ENCODE measurements at regions not wholly inside any gene's neighbourhood (a gene's known extent, or its start where the extent isn't known, plus 50 kb on each side); places are given as distances from the start of the nearest gene placed in this dataset.

DNA sequence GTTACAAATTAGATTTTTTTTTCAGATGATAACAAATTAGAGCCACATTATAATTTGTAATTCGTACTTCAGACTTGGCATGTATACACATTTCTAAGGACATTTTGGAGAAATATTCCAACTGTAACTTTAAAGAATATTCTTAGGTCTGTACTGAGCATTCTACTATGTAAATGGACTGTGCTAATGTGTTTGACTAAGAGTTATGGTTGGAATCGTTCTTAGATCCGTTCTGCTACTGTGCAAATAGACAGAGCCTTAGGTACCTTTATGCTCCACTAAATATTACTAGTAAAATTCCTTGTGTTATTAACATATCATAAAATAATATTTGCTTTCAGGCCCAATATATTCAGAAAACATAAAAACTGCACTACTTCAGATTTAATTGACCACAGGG lies 1180.0 kb upstream of the TENM3 start:
- 59 to 72% methylated on average over 3 of the region's 3 CpGs for WGBS, 2 donors
- TF ChIP-seq, protein P1, sequence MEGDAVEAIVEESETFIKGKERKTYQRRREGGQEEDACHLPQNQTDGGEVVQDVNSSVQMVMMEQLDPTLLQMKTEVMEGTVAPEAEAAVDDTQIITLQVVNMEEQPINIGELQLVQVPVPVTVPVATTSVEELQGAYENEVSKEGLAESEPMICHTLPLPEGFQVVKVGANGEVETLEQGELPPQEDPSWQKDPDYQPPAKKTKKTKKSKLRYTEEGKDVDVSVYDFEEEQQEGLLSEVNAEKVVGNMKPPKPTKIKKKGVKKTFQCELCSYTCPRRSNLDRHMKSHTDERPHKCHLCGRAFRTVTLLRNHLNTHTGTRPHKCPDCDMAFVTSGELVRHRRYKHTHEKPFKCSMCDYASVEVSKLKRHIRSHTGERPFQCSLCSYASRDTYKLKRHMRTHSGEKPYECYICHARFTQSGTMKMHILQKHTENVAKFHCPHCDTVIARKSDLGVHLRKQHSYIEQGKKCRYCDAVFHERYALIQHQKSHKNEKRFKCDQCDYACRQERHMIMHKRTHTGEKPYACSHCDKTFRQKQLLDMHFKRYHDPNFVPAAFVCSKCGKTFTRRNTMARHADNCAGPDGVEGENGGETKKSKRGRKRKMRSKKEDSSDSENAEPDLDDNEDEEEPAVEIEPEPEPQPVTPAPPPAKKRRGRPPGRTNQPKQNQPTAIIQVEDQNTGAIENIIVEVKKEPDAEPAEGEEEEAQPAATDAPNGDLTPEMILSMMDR (IDR thresholded peaks at IDR 0.05) = no peak
- no peak for TF ChIP-seq POLR2A (IDR thresholded peaks at IDR 0.05)

DNA sequence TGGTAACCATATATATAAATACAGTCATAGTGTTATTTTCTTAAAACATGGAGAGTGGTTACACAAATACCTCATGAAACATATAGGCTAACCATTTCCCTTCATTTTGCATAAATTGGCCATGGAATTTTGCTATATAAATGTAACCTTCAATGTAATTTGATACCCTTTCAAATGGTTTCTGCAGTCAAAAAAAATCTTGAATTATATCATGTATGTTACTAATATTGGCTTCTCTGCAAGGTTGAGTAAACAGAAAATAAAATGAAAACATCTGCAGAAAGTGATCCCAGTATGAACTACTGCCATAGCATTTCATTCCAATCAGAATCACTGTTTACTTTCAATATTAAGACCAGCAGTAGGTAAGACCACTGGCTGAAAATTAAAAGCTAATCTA lies 1165.9 kb upstream of the TENM3 start:
- no peaks in the 10 kb centered on the region for H3K36me3 ChIP-seq (ENCODE audit: low read depth, missing control alignments)
- no peak for DNase-seq
- TF ChIP-seq, protein P1 (IDR thresholded peaks at IDR 0.05) = no peak
- TF ChIP-seq POLR2A (IDR thresholded peaks at IDR 0.05) = no peak

More for the DNA sequence above, 1180.0 kb upstream of the TENM3 start:
- no peaks in the 10 kb centered on the region for H3K9me3 ChIP-seq
- H3K4me3 ChIP-seq = no peak overlapping the region
- no peak overlapping the region for H3K27ac ChIP-seq
- H3K27me3 ChIP-seq = no peaks in the 10 kb centered on the region
- intact Hi-C loops (cut with DNase I; ENCODE audit: low total_unique reads) = no loop called here
- DNase-seq = no peak
- H3K4me1 ChIP-seq = no peaks in the 10 kb centered on the region
- no peaks in the 10 kb centered on the region for H3K36me3 ChIP-seq (ENCODE audit: low read depth, missing control alignments)

DNA sequence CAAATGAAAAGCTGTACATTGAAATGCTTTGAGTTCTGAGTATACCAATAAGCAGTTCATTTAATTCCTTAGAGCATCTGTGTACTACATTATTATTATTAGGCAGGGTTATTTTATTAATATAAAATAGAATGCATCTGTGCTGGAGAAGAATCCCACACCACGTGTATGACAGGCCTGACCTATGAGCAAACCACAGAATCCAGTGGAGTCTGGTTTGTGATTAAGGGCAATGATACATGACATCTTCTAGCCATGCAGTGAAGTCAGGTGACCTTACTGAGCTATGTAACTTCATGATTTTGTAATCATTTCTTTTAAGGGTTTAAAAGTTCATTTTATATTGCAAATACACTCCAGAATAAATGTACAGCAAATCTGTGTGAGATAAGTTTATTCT lies 1165.0 kb upstream of the TENM3 start:
- no peaks in the 10 kb centered on the region for H3K4me1 ChIP-seq
- no peaks in the 10 kb centered on the region for H3K9me3 ChIP-seq
- 50 to 53% methylated on average over 1 of the region's 1 CpG for WGBS, 2 donors
- no peak overlapping the region for H3K4me3 ChIP-seq
- intact Hi-C loops (cut with DNase I; ENCODE audit: low total_unique reads) = no loop called here
- no peaks in the 10 kb centered on the region for H3K27me3 ChIP-seq
- H3K27ac ChIP-seq = no peak overlapping the region
- TF ChIP-seq, protein P1 (IDR thresholded peaks at IDR 0.05) = no peak
- TF ChIP-seq POLR2A (IDR thresholded peaks at IDR 0.05) = no peak
- DNase-seq = no peak
- no peaks in the 10 kb centered on the region for H3K36me3 ChIP-seq (ENCODE audit: low read depth, missing control alignments)

More for the DNA sequence above, 1165.9 kb upstream of the TENM3 start:
- intact Hi-C loops (cut with DNase I; ENCODE audit: low total_unique reads) = no loop called here
- no peaks in the 10 kb centered on the region for H3K9me3 ChIP-seq
- H3K27ac ChIP-seq = no peak overlapping the region
- no peak overlapping the region for H3K4me3 ChIP-seq
- H3K27me3 ChIP-seq = no peaks in the 10 kb centered on the region
- H3K4me1 ChIP-seq = no peaks in the 10 kb centered on the region

DNA sequence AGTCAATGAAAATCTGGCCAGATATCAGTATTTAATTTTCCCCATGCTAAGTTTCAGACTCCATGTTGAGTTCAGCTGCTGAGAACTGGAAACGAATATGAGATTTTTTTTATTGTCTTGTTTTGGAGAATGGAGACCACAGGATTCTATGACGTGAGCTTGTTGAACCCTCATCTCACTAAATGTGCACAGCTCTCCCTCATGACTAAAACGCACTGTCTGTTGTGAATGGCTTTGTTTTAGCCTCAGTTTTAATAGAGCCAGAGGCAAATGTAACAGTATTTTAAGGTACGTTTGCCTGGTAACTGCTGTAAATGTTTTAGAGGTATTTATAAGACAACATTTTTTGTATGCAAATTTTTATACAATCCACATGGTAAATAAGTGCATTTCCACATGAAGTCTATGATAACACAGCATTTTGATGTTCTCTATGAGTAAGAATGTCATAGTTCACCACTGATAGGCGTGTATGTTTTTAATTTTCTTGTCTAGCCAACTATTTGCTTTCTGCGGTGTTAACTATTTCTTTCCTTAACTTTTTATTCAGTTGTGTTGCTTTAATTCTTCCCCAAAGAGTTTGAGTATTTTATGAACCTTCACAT lies 1159.3 kb upstream of the TENM3 start:
- Histone ChIP-seq H3K27me3 (no peaks in the 10 kb centered on the region), H3K36me3 (ENCODE audit: low read depth, missing control alignments) (no peaks in the 10 kb centered on the region), H3K4me3 (no peak overlapping the region), H3K27ac (no peak overlapping the region), H3K9me3 (no peaks in the 10 kb centered on the region), H3K4me1 (no peaks in the 10 kb centered on the region)
- intact Hi-C loops (cut with DNase I; ENCODE audit: low total_unique reads) = no loop called here
- WGBS, 2 donors = 62 to 69% methylated on average over 6 of the region's 6 CpGs
- DNase-seq = no peak
- no peak for TF ChIP-seq POLR2A (IDR thresholded peaks at IDR 0.05)
- TF ChIP-seq, protein P1 (IDR thresholded peaks at IDR 0.05) = no peak

DNA sequence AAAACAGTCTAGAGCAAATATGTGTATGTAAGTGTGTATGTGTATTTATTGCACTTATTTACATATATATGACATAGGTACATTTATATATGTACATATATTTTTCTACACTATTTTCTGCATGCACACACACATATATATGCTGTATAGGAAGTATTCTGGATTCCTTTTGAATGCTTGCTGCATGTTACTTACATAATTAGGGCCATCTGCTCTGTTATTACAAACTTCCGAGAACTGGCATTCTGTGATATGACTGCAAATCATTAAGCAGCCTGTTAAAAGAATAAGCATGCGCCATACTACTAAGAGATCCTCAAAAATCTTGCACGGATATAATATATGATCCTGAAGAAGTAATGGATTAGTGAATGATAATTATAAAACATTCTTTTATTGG lies 1157.6 kb upstream of the TENM3 start:
- DNase-seq = no peak
- Histone ChIP-seq H3K4me3 (no peak overlapping the region), H3K4me1 (no peaks in the 10 kb centered on the region), H3K27me3 (no peaks in the 10 kb centered on the region), H3K36me3 (ENCODE audit: low read depth, missing control alignments) (no peaks in the 10 kb centered on the region), H3K27ac (no peak overlapping the region), H3K9me3 (no peaks in the 10 kb centered on the region)
- intact Hi-C loops (cut with DNase I; ENCODE audit: low total_unique reads) = no loop called here
- WGBS, 2 donors = 48 to 77% methylated on average over 3 of the region's 3 CpGs
- TF ChIP-seq POLR2A (IDR thresholded peaks at IDR 0.05) = no peak
- TF ChIP-seq, protein P1 (IDR thresholded peaks at IDR 0.05) = no peak
